Mesenchymal stem cell (in vitro differentiated cells and primary cell): ENCODE measurements at regions not wholly inside any gene's neighbourhood (a gene's known extent, or its start where the extent isn't known, plus 50 kb on each side); places are given as distances from the start of the nearest gene placed in this dataset.

ENCODE experiments used
- DNase-seq: peaks from one replicate; pipeline ENCODE4 v3.0.0-alpha.2; 2013
- H2AFZ ChIP-seq: one replicate; pipeline ENCODE4 v1.6.1; 2013; ENCODE audit warnings: low read depth, mild to moderate bottlenecking, control low read depth, inconsistent platforms, low read length, moderate library complexity
- H2AK5ac ChIP-seq: 2 replicates; pipeline ENCODE4 v1.6.1; 2013; ENCODE audit warnings: low read length, moderate library complexity, mild to moderate bottlenecking, inconsistent platforms; ENCODE audit not compliant: severe bottlenecking
- H2BK120ac ChIP-seq: one replicate; pipeline ENCODE4 v1.6.1; 2013; ENCODE audit warnings: low read depth, mild to moderate bottlenecking, inconsistent platforms, low read length, moderate library complexity
- H2BK12ac ChIP-seq, 2 experiments: one replicate each; pipeline ENCODE4 v1.6.1; 2013; ENCODE audit warnings: inconsistent platforms in 2 of 2, low read length in 2 of 2, mild to moderate bottlenecking in 2 of 2, moderate library complexity in 2 of 2, control low read depth in 1 of 2
- H2BK15ac ChIP-seq: one replicate; pipeline ENCODE4 v1.6.1; 2013; ENCODE audit warnings: mild to moderate bottlenecking, low read depth, inconsistent platforms; ENCODE audit not compliant: poor library complexity, severe bottlenecking
- H2BK5ac ChIP-seq: 2 replicates; pipeline ENCODE4 v1.6.1; 2013; ENCODE audit warnings: low read depth, mild to moderate bottlenecking, low read length, control low read depth, inconsistent platforms; ENCODE audit not compliant: poor library complexity, severe bottlenecking
- H3K14ac ChIP-seq, 2 experiments: one replicate each; pipeline ENCODE4 v1.6.1; 2013; ENCODE audit warnings: inconsistent platforms in 2 of 2, low read length in 2 of 2, control low read depth in 1 of 2, mild to moderate bottlenecking in 1 of 2, moderate library complexity in 1 of 2
- H3K18ac ChIP-seq, 2 experiments: one replicate each; pipeline ENCODE4 v1.6.1; 2013; ENCODE audit warnings: inconsistent platforms in 2 of 2, low read length in 2 of 2, control low read depth in 1 of 2, low read depth in 1 of 2, mild to moderate bottlenecking in 1 of 2
- H3K23ac ChIP-seq, 2 experiments: one replicate each; pipeline ENCODE4 v1.6.1; 2013; ENCODE audit warnings: inconsistent platforms in 2 of 2, low read length in 2 of 2, mild to moderate bottlenecking in 2 of 2, moderate library complexity in 2 of 2, control low read depth in 1 of 2
- H3K27ac ChIP-seq: 2 replicates; pipeline ENCODE4 v1.5.1; 2013; ENCODE audit warnings: mild to moderate bottlenecking, moderate library complexity, low read length, control low read depth, inconsistent platforms; ENCODE audit not compliant: poor library complexity, severe bottlenecking
- H3K27me3 ChIP-seq, 2 experiments: 2 replicates each; pipeline versions ENCODE4 v1.6.1 to v1.7.0; 2013; ENCODE audit warnings: low read length in 2 of 2, mild to moderate bottlenecking in 2 of 2, moderate library complexity in 2 of 2, control low read depth in 1 of 2, inconsistent platforms in 1 of 2; ENCODE audit not compliant: control insufficient read depth in 1 of 2, insufficient read depth in 1 of 2
- H3K36me3 ChIP-seq, 2 experiments: 2 replicates each; pipeline versions ENCODE4 v1.6.1 to v1.7.0; 2013; ENCODE audit warnings: low read length in 2 of 2, control low read depth in 1 of 2, inconsistent platforms in 1 of 2, low read depth in 1 of 2, mild to moderate bottlenecking in 1 of 2; ENCODE audit not compliant: insufficient read depth in 2 of 2, control insufficient read depth in 1 of 2
- H3K4ac ChIP-seq, 2 experiments: one replicate each; pipeline ENCODE4 v1.6.1; 2013; ENCODE audit warnings: inconsistent platforms in 2 of 2, low read length in 2 of 2, mild to moderate bottlenecking in 2 of 2, moderate library complexity in 2 of 2, control low read depth in 1 of 2, low read depth in 1 of 2
- H3K4me1 ChIP-seq: 2 replicates; pipeline ENCODE4 v1.6.1; 2013; ENCODE audit warnings: low read depth, low read length, control low read depth; ENCODE audit not compliant: control insufficient read depth, insufficient read depth
- H3K4me2 ChIP-seq: 2 replicates; pipeline ENCODE4 v1.6.1; 2013; ENCODE audit warnings: low read length, mild to moderate bottlenecking, inconsistent platforms; ENCODE audit not compliant: poor library complexity, severe bottlenecking
- H3K4me3 ChIP-seq, 2 experiments: 2 replicates each; pipeline versions ENCODE4 v1.5.1 to v1.7.0; 2013; ENCODE audit warnings: low read length in 2 of 2, mild to moderate bottlenecking in 2 of 2, control low read depth in 1 of 2, low read depth in 1 of 2; ENCODE audit not compliant: insufficient read depth in 1 of 2
- H3K79me1 ChIP-seq: replicated peaks from 2 replicates; pipeline ENCODE4 v1.6.1; 2013; ENCODE audit warnings: mild to moderate bottlenecking, control low read depth, low read length, inconsistent platforms; ENCODE audit not compliant: poor library complexity, severe bottlenecking
- H3K9ac ChIP-seq: 2 replicates; pipeline ENCODE4 v1.7.0; 2013; ENCODE audit warnings: mild to moderate bottlenecking, low read length, moderate library complexity
- H3K9me3 ChIP-seq: 2 replicates; pipeline ENCODE4 v1.7.0; 2013; ENCODE audit warnings: mild to moderate bottlenecking, low read length; ENCODE audit not compliant: control insufficient read depth
- H4K8ac ChIP-seq: one replicate; pipeline ENCODE4 v1.6.1; 2013; ENCODE audit warnings: inconsistent platforms, mild to moderate bottlenecking, low read length, moderate library complexity
- H4K91ac ChIP-seq: one replicate; pipeline ENCODE4 v1.6.1; 2013; ENCODE audit warnings: mild to moderate bottlenecking, low read length, inconsistent platforms
- WGBS: methylation state at CpG from one replicate; pipeline ENCODE4 v1.1.7; 2013; ENCODE audit warnings: mixed read lengths; 5-methylcytosine and 5-hydroxymethylcytosine counted together

- H3K79me1 ChIP-seq: no peaks in the 10 kb centered on the region
- no peaks in the 10 kb centered on the region for H3K27me3 ChIP-seq
- no peak overlapping the region for H3K18ac ChIP-seq
- H2AK5ac ChIP-seq: no peak overlapping the region
- H3K4me2 ChIP-seq: no peak overlapping the region
- H2BK15ac ChIP-seq: no peak overlapping the region
- no peak overlapping the region for H2BK120ac ChIP-seq
- H3K4ac ChIP-seq: no peak overlapping the region
- H2BK5ac ChIP-seq: no peak overlapping the region
- no peak overlapping the region for H4K8ac ChIP-seq
- no peak overlapping the region for H3K27ac ChIP-seq
- DNase-seq: no peak
- no peaks in the 10 kb centered on the region for H3K36me3 ChIP-seq
- peaks cover 37% of the 10 kb centered on the region for H3K9me3 ChIP-seq
- WGBS: 38% methylated on average over 1 of the region's 2 CpGs
- H2AFZ ChIP-seq: no peak overlapping the region
- H2BK12ac ChIP-seq: no peak overlapping the region
- no peaks in the 10 kb centered on the region for H3K4me1 ChIP-seq
- H3K9ac ChIP-seq: no peak overlapping the region
- H3K23ac ChIP-seq: no peak overlapping the region
- H3K4me3 ChIP-seq: no peak overlapping the region
- no peak overlapping the region for H3K14ac ChIP-seq
- H4K91ac ChIP-seq: no peak overlapping the region
Observed at GRCh38 chr3:6504347-6504746, 356.6 kb upstream of the GRM7 start.

GRCh38 chr3:6504834-6505233, 356.1 kb upstream of the GRM7 start:
- Histone ChIP-seq H3K4me3 (no peak overlapping the region), H3K9me3 (peaks cover 38% of the 10 kb centered on the region), H3K79me1 (no peaks in the 10 kb centered on the region), H4K91ac (no peak overlapping the region), H4K8ac (no peak overlapping the region), H2BK15ac (no peak overlapping the region), H3K4me2 (no peak overlapping the region), H3K14ac (no peak overlapping the region), H2BK5ac (no peak overlapping the region), H2BK120ac (no peak overlapping the region), H3K18ac (no peak overlapping the region), H3K36me3 (no peaks in the 10 kb centered on the region), H3K9ac (no peak overlapping the region), H3K27me3 (no peaks in the 10 kb centered on the region), H2AFZ (no peak overlapping the region), H2BK12ac (no peak overlapping the region), H3K23ac (no peak overlapping the region), H2AK5ac (no peak overlapping the region), H3K4ac (no peak overlapping the region), H3K4me1 (no peaks in the 10 kb centered on the region), H3K27ac (no peak overlapping the region)
- 84% methylated on average over 2 of the region's 3 CpGs for WGBS
- no peak for DNase-seq

DNA sequence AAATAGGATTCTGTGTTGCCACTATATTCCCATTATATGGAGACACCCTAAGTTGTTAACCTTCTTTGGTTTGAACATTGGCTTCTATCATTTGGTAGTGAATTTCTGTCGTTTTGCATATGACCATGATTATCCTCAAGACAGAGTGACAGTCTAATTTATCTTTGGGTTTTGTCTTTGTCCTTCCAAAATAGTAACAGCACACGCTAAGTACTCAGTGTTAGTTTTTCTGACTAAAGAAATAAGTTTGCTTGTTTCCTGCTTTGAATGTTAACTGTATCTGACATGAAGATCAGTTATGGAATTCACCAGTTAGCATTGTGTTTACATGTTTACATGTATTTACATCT, 352.5 kb upstream of the GRM7 start:
- Histone ChIP-seq H3K23ac (no peak overlapping the region), H2AK5ac (no peak overlapping the region), H3K4me1 (no peaks in the 10 kb centered on the region), H3K27me3 (no peaks in the 10 kb centered on the region), H2BK12ac (no peak overlapping the region), H3K4me2 (no peak overlapping the region), H2BK120ac (no peak overlapping the region), H3K18ac (no peak overlapping the region), H3K4me3 (no peak overlapping the region), H3K14ac (no peak overlapping the region), H3K27ac (no peak overlapping the region), H3K36me3 (no peaks in the 10 kb centered on the region), H3K9ac (no peak overlapping the region), H4K8ac (no peak overlapping the region), H2BK15ac (no peak overlapping the region), H3K4ac (no peak overlapping the region), H2AFZ (no peak overlapping the region), H3K79me1 (no peaks in the 10 kb centered on the region), H3K9me3 (peaks cover 38% of the 10 kb centered on the region), H4K91ac (no peak overlapping the region), H2BK5ac (no peak overlapping the region)
- 40% methylated on average over 2 of the region's 2 CpGs for WGBS
- no peak for DNase-seq

GRCh38 chr3:6509576-6509975, 351.3 kb upstream of the GRM7 start:
- H3K27ac ChIP-seq: no peak overlapping the region
- no peak overlapping the region for H2BK12ac ChIP-seq
- no peak overlapping the region for H3K4ac ChIP-seq
- no peaks in the 10 kb centered on the region for H3K79me1 ChIP-seq
- H2AK5ac ChIP-seq: no peak overlapping the region
- no peak overlapping the region for H2BK5ac ChIP-seq
- H3K4me3 ChIP-seq: no peak overlapping the region
- no peak overlapping the region for H2BK15ac ChIP-seq
- H2BK120ac ChIP-seq: no peak overlapping the region
- no peak overlapping the region for H3K23ac ChIP-seq
- no peak overlapping the region for H3K14ac ChIP-seq
- H4K8ac ChIP-seq: no peak overlapping the region
- H3K4me1 ChIP-seq: no peaks in the 10 kb centered on the region
- no peak overlapping the region for H4K91ac ChIP-seq
- no peak overlapping the region for H3K4me2 ChIP-seq
- no peaks in the 10 kb centered on the region for H3K27me3 ChIP-seq
- no peak overlapping the region for H2AFZ ChIP-seq
- H3K9me3 ChIP-seq: peaks cover 31% of the 10 kb centered on the region
- DNase-seq: no peak
- H3K36me3 ChIP-seq: no peaks in the 10 kb centered on the region
- H3K18ac ChIP-seq: no peak overlapping the region
- 100% methylated on average over 2 of the region's 4 CpGs for WGBS
- no peak overlapping the region for H3K9ac ChIP-seq
